HG02973 (cell line): ENCODE measurements at regions not wholly inside any gene's neighbourhood (a gene's known extent, or its start where the extent isn't known, plus 50 kb on each side); places are given as distances from the start of the nearest gene placed in this dataset.
"Not testable (repeated sequence)": the region's sequence is repeated elsewhere in the genome, so short reads cannot be mapped to it uniquely, and the experiment has no call there.

Experiments
- ATAC-seq: cut with Tn5 transposase; IDR thresholded peaks from one replicate; pipeline ENCODE4 v1.9.1; 2021; ENCODE audit warnings: moderate library complexity; ENCODE audit not compliant: unreplicated experiment

DNA sequence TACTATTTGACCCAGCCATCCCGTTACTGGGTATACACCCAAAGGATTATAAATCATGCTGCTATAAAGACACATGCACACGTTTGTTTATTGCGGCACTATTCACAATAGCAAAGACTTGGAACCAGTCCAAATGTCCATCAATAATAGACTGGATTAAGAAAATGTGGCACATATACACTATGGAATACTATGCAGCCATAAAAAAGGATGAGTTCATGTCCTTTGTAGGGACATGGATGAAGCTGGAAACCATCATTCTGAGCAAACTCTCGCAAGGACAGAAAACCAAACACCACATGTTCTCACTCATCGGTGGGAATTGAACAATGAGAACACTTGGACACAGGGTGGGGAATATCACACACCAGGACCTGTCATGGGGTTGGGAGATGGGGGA is 56.7 kb upstream of the SELENOP start:
- not testable (repeated sequence) for ATAC-seq

DNA sequence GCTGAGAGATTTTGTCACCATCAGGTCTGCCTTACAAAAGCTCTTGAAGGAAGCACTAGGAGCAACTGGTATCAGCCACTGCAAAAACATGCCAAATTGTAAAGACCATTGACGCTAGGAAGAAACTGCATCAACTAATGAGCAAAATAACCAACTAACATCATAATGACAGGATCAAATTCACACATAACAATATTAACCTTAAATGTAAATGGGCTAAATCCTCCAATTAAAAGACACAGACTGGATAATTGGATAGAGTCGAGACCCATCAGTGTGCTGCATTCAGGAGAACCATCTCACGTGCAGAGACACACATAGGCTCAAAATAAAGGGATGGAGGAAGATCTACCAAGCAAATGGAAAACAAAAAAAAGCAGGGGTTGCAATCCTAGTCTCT is 53.1 kb upstream of the SELENOP start:
- ATAC-seq, result not testable (repeated sequence)
